ENCODE measurements at regions not wholly inside any gene's neighbourhood (a gene's known extent, or its start where the extent isn't known, plus 50 kb on each side); places are given as distances from the start of the nearest gene placed in this dataset.

DNA sequence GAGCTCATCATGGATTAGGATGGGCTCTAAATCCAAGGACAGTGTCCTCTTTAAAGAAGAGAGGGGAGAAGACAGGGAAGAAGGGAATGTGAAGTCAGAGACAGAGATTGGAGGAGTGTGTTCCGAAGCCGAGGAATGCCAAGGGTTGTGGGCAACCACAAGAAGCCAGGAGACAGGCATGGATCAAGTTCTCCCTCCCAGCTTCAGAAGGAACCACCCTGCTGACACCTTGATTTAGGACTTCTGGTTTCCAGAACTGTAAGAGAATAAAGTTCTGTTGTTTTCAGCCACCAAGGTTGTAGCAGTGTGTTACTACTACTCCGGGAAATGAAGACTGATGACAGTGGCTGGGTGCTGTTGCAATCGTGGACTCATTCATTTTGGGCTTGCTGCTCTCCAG lies 120.1 kb downstream of the RPS12 start:
- H3K27ac ChIP-seq, result no peak overlapping the region
- TF ChIP-seq ZFX (IDR thresholded peaks at IDR 0.05; ENCODE audit: borderline replicate concordance), result no peak
- TF ChIP-seq, protein P1, sequence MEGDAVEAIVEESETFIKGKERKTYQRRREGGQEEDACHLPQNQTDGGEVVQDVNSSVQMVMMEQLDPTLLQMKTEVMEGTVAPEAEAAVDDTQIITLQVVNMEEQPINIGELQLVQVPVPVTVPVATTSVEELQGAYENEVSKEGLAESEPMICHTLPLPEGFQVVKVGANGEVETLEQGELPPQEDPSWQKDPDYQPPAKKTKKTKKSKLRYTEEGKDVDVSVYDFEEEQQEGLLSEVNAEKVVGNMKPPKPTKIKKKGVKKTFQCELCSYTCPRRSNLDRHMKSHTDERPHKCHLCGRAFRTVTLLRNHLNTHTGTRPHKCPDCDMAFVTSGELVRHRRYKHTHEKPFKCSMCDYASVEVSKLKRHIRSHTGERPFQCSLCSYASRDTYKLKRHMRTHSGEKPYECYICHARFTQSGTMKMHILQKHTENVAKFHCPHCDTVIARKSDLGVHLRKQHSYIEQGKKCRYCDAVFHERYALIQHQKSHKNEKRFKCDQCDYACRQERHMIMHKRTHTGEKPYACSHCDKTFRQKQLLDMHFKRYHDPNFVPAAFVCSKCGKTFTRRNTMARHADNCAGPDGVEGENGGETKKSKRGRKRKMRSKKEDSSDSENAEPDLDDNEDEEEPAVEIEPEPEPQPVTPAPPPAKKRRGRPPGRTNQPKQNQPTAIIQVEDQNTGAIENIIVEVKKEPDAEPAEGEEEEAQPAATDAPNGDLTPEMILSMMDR (IDR thresholded peaks at IDR 0.05), result no peak

DNA sequence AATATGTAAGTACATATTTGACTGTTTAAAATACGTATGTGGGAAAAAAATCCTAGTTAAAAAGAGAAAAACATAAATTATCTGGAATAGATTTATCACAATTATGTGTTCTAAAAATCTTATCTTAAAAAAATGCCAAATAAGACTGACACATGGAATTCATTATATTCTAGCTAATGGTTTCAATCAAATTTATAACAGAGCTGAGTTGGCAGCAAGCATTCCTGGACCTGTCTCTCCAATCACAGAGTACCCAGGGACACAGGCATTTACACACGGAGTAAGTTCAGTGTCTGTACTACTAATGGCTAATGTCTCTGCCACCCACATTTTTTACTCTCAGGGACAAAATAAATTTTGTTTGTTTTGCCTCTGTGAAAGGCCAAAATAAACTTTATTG lies 122.3 kb downstream of the RPS12 start:
- TF ChIP-seq, protein P1 (IDR thresholded peaks at IDR 0.05), result no peak
- no peak for TF ChIP-seq ZFX (IDR thresholded peaks at IDR 0.05; ENCODE audit: borderline replicate concordance)
- no peak overlapping the region for H3K27ac ChIP-seq

DNA sequence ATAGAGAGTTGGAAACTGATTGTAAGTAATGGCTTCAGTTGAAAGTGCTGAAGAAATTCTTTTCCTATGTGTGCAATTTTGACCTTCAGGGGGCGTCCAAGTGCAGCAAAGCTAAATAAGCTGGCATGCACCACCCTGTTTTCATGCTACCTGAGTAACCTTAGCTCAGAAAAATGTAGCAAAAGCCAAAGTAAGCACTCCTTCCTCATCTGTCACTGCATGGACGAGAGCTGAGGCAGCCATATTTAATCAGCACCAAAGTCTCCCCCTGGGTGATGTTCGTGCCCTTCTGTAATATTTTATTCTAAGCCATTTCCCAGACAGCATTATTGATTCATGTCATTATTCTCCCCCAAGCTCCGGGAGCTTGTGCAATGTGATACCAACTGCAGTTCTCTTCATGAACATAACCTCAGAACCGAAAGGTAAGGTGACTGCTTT lies 123.1 kb downstream of the RPS12 start:
- TF ChIP-seq, protein P1 (IDR thresholded peaks at IDR 0.05), result peak; percentile 92
- no peak for TF ChIP-seq ZFX (IDR thresholded peaks at IDR 0.05; ENCODE audit: borderline replicate concordance)
- H3K27ac ChIP-seq, result no peak overlapping the region

DNA sequence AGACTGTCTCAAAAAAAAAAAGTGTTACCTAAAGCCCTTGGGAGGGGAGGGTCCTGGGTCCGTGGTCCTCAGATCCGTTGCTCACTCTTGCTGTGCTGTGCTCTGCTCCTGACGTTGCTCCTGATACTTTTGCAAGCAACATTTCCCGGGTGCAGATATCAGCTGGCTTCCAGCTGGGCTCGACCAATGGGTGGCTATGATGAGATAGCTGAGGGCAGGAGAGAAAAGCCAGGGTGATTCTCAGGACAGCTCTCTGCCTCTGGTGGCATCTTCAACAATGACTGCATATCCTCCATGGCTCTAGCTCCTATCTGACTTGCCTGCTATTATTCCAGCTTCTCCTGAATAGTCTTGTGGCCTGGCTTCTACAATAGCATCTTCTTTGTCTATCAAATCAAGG lies 134.5 kb downstream of the RPS12 start:
- no peak overlapping the region for H3K27ac ChIP-seq
- TF ChIP-seq, protein P1 (IDR thresholded peaks at IDR 0.05), result no peak
- TF ChIP-seq ZFX (IDR thresholded peaks at IDR 0.05; ENCODE audit: borderline replicate concordance), result no peak

DNA sequence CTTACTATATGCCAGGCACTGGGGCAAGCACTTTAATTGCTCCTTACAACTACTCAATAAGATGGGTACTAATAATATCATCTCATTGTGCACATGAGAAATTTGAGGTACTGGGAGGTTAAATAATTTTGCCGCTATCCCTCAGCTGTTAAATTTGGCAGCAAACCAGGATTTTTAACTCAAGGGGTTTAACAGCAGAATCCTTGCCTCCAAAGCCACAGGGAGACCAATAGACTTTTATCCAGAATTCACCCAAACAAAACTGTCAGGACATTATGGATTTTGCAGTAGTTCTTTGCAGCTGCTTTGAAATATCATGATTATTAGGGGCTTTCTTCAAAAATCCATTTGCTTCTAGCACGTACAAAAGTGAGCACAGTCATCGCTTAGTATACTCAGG lies 136.2 kb downstream of the RPS12 start:
- TF ChIP-seq, protein P1 (IDR thresholded peaks at IDR 0.05), result no peak
- no peak for TF ChIP-seq ZFX (IDR thresholded peaks at IDR 0.05; ENCODE audit: borderline replicate concordance)
- H3K27ac ChIP-seq, result no peak overlapping the region

DNA sequence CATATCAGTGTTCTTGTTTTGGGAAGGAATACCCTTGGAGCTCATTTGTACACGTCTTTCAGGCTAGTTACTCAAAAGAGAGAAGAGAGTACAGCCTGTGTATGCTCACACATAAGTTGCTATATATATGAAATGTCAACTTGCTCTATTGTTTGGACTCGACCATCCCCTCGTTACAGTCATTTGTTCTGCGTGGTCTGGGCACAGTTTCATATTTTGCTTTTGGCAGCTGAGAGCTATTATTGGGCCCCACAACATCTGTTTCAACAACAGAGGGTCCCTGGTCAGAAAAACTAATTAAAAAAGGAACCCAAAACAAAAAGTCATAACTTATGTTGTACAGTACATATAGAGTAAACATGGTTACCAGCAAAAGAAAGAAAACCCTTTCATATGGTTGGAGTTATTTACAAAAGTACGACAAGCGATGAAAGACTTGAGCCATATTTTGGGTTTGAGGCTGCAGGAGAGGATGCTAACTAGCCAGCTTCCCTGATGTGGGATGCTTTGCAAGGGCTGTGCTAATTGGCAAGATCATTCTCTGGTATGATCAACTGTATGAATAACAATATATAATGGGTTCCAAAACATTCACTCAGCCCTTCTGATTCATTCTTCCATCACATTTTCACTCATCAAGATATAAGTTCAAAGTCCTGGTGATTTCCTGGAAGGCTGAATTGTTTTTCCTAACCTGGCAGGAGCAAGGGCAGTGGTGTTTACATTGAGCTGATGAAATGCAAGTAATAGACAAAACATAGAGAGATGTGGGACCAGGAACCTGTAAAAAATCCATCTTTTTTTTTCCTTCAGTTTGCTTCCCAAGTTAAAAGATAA lies 137.9 kb downstream of the RPS12 start:
- H3K27ac ChIP-seq, result no peak overlapping the region
- TF ChIP-seq ZFX (IDR thresholded peaks at IDR 0.05; ENCODE audit: borderline replicate concordance), result no peak
- TF ChIP-seq, protein P1 (IDR thresholded peaks at IDR 0.05), result no peak

DNA sequence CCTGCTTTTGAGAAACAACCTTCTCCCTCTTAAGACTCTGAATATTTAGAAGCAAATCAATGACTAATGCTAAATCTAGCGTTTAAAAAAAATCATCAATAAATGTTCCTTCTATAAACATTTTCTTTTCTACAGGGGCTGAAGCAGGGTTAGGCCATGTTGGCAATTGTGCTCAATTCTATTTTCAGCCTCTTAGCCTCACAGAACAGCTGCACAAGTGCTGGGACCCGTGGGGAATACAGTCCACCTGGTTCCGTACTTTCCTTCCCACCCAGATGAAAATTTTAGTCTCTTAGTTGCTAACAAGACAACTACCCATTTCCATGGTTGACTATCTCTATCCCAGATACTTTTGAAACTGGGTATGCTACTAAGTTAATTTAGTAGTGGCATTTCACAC lies 138.6 kb downstream of the RPS12 start:
- TF ChIP-seq ZFX (IDR thresholded peaks at IDR 0.05; ENCODE audit: borderline replicate concordance), result no peak
- TF ChIP-seq, protein P1 (IDR thresholded peaks at IDR 0.05), result no peak
- H3K27ac ChIP-seq, result no peak overlapping the region

Data from 22Rv1 (cell line).